HPDE6-E6E7 (cell line): ENCODE measurements at regions not wholly inside any gene's neighbourhood (a gene's known extent, or its start where the extent isn't known, plus 50 kb on each side); places are given as distances from the start of the nearest gene placed in this dataset.

ENCODE experiments used
- DNase-seq: peaks from one replicate; pipeline ENCODE4 v3.0.0; 2011; ENCODE audit warnings: missing footprints; ENCODE audit errors: extremely low spot score

GRCh38 chr6:145468534-145468933, 266.8 kb downstream of the EPM2A start:
- no peak for DNase-seq

- no peak for DNase-seq
These were observed 266.3 kb downstream of the EPM2A start for GRCh38 chr6:145469021-145469420.

GRCh38 chr6:145475794-145476396, 259.4 kb downstream of the EPM2A start:
- no peak for DNase-seq

GRCh38 chr6:145480024-145480423, 255.3 kb downstream of the EPM2A start:
- DNase-seq, result no peak

- DNase-seq, result peak; percentile 58
These were observed 251.9 kb downstream of the EPM2A start for GRCh38 chr6:145483191-145483996.

GRCh38 chr6:145485288-145485687, 250.0 kb downstream of the EPM2A start:
- DNase-seq, result no peak

GRCh38 chr6:145486306-145486705, 249.0 kb downstream of the EPM2A start:
- no peak for DNase-seq

- DNase-seq, result no peak
These were observed 245.7 kb downstream of the EPM2A start for GRCh38 chr6:145489583-145489982.

- DNase-seq, result no peak
These were observed 245.3 kb downstream of the EPM2A start for GRCh38 chr6:145490068-145490467.

- no peak for DNase-seq
These were observed 244.2 kb downstream of the EPM2A start for GRCh38 chr6:145491126-145491525.

- no peak for DNase-seq
These were observed 238.3 kb downstream of the EPM2A start for GRCh38 chr6:145497006-145497405.

GRCh38 chr6:145498425-145498824, 236.9 kb downstream of the EPM2A start:
- no peak for DNase-seq

GRCh38 chr6:145502416-145502815, 232.9 kb downstream of the EPM2A start:
- DNase-seq, result no peak

- no peak for DNase-seq
These were observed 229.2 kb downstream of the EPM2A start for GRCh38 chr6:145506136-145506535.

GRCh38 chr6:145506565-145506964, 228.8 kb downstream of the EPM2A start:
- no peak for DNase-seq

GRCh38 chr6:145507239-145507638, 228.1 kb downstream of the EPM2A start:
- no peak for DNase-seq

- no peak for DNase-seq
These were observed 227.2 kb downstream of the EPM2A start for GRCh38 chr6:145508107-145508506.

GRCh38 chr6:145517492-145517891, 217.8 kb downstream of the EPM2A start:
- DNase-seq, result no peak

GRCh38 chr6:145525038-145525437, 210.3 kb downstream of the EPM2A start:
- DNase-seq, result no peak

- DNase-seq, result no peak
These were observed 205.7 kb downstream of the EPM2A start for GRCh38 chr6:145529582-145529981.

GRCh38 chr6:145530454-145530853, 204.9 kb downstream of the EPM2A start:
- no peak for DNase-seq

- no peak for DNase-seq
These were observed 204.3 kb downstream of the EPM2A start for GRCh38 chr6:145531032-145531431.

GRCh38 chr6:145531822-145532221, 203.5 kb downstream of the EPM2A start:
- no peak for DNase-seq
